ENCODE measurements at regions not wholly inside any gene's neighbourhood (a gene's known extent, or its start where the extent isn't known, plus 50 kb on each side); places are given as distances from the start of the nearest gene placed in this dataset.
A peak's percentile ranks its signal among the peaks of the same experiment; 100 is the strongest.
"Not testable (repeated sequence)": the region's sequence is repeated elsewhere in the genome, so short reads cannot be mapped to it uniquely, and the experiment has no call there.

DNA sequence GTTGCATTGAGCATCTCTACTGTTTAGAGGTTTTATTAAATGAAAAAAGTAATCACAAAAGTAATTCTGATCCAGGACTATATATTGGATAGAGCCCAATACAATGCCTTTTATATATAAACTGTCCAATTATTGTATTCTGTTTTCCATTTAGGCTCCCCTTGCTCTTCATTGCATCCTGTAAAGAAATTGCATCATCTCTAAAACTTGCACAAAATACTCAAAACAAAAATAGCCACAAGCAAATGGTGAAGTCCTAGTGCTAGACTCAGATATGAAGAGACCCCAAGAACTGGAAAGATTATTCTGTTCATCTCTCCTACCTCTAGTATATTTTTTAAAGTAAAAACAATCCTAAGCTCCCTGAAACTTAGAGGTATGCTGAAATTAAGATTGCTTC is 195.8 kb downstream of the NNT start:
- intact Hi-C loops (cut with DNase I, micrococcal nuclease) = no loop called here
- DNase-seq (no peak), ATAC-seq (no peak)
- no peaks in the 10 kb centered on the region for H3K4me1 Mint-ChIP-seq
- H3K27ac Mint-ChIP-seq = no peak overlapping the region
- no peaks in the 10 kb centered on the region for H3K9me3 Mint-ChIP-seq (ENCODE audit: low read depth)
- H3K36me3 Mint-ChIP-seq (ENCODE audit: low read depth) = no peaks in the 10 kb centered on the region
- POLR2A ChIA-PET = no interaction called here
- H3K4me3 Mint-ChIP-seq = no peak overlapping the region
- H3K27me3 Mint-ChIP-seq = no peaks in the 10 kb centered on the region
- CTCF ChIA-PET = no interaction called here

DNA sequence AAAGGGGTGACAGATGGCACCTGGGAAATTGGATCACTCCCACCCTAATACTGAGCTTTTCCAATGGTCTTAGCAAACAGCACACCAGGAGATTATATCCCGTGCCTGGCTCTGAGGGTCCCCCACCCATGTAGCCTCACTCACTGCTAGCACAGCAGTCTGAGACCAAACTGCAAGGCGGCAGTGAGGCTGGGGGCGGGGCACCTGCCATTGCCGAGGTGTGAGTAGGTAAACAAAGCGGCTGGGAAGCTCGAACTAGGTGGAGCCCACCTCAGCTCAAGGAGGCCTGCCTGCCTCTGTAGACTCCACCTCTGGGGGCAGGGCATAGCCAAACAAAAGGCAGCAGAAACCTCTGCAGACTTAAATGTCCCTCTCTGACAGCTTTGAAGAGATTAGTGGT is 188.9 kb downstream of the NNT start:
- ATAC-seq; DNase-seq; CTCF ChIA-PET; H3K4me1 Mint-ChIP-seq; H3K9me3 Mint-ChIP-seq (ENCODE audit: low read depth); H3K4me3 Mint-ChIP-seq; intact Hi-C loops (cut with DNase I, micrococcal nuclease); H3K36me3 Mint-ChIP-seq (ENCODE audit: low read depth); H3K27me3 Mint-ChIP-seq; H3K27ac Mint-ChIP-seq; POLR2A ChIA-PET: not testable (repeated sequence)

DNA sequence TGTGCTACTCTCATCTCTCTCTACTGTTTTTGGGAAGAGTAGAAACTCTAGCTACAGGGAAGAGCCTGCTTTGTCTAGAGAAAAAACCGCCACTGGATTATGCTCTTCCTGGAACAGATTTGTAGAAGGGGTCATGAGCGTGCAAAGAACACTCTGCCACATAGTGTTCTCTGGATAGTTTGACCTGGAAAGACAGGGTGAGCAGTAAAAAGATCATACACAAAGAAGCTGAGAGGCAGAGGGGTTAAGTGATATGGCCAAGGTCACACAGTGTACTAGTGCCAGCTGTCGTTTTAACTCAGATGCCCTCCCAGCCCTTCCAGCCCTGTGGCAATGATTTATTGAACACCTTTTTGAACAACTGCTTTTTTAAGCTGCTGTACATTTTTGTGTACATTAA is 182.2 kb downstream of the NNT start:
- ATAC-seq (no peak), DNase-seq (no peak)
- POLR2A ChIA-PET = no interaction called here
- CTCF ChIA-PET = no interaction called here
- no peak overlapping the region for H3K27ac Mint-ChIP-seq
- no peak overlapping the region for H3K4me3 Mint-ChIP-seq
- intact Hi-C loops (cut with DNase I, micrococcal nuclease) = no loop called here
- peaks cover 2% of the 10 kb centered on the region for H3K9me3 Mint-ChIP-seq (ENCODE audit: low read depth)
- H3K27me3 Mint-ChIP-seq = no peaks in the 10 kb centered on the region
- no peaks in the 10 kb centered on the region for H3K36me3 Mint-ChIP-seq (ENCODE audit: low read depth)
- no peaks in the 10 kb centered on the region for H3K4me1 Mint-ChIP-seq

DNA sequence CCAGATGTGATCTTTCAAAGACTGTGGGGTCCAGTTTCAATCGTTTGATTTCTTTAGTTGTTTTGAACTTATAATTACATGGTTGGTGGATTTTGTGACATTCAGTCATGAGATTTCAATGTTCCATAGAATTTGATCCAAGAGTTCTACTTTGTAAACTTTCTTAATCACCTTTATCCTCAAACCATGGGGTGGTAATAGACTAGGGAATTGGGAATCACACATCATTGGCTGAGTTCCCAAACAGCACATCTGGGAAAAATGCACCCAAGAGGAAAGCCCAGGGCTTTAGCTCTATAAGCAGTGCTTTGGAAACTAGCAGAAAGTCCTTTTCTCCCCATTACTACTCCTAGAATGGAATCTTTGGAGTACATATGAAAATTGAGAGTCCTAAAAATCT is 177.6 kb downstream of the NNT start:
- intact Hi-C loops (cut with DNase I, micrococcal nuclease) = no loop called here
- no peak for ATAC-seq
- Mint-ChIP-seq H3K4me3 (no peak overlapping the region), H3K9me3 (ENCODE audit: low read depth) (no peaks in the 10 kb centered on the region), H3K36me3 (ENCODE audit: low read depth) (no peaks in the 10 kb centered on the region), H3K4me1 (no peaks in the 10 kb centered on the region), H3K27me3 (peaks cover under 1% of the 10 kb centered on the region), H3K27ac (no peak overlapping the region)
- ChIA-PET POLR2A (no interaction called here), CTCF (no interaction called here)
- DNase-seq = no peak

GRCh38 chr5:43774881-43775399 is 172.0 kb downstream of the NNT start:
- Mint-ChIP-seq H3K27me3 (peaks cover 4% of the 10 kb centered on the region), H3K4me3 (no peak overlapping the region), H3K9me3 (ENCODE audit: low read depth) (no peaks in the 10 kb centered on the region), H3K27ac (no peak overlapping the region), H3K36me3 (ENCODE audit: low read depth) (no peaks in the 10 kb centered on the region), H3K4me1 (peaks cover 10% of the 10 kb centered on the region)
- intact Hi-C loops (cut with DNase I, micrococcal nuclease) = no loop called here
- ATAC-seq = no peak
- DNase-seq = no peak
- ChIA-PET POLR2A (no interaction called here), CTCF (no interaction called here)

- Mint-ChIP-seq H3K36me3 (ENCODE audit: low read depth) (no peaks in the 10 kb centered on the region), H3K4me1 (peaks cover 10% of the 10 kb centered on the region), H3K27ac (peak overlapping the region; percentile 73), H3K9me3 (ENCODE audit: low read depth) (no peaks in the 10 kb centered on the region), H3K4me3 (no peak overlapping the region), H3K27me3 (peaks cover 4% of the 10 kb centered on the region)
- ChIA-PET POLR2A (interaction anchor here (0.5 kb wide), 1 partner anchor 9 kb away, joined by 3 read pairs; no protein-coding TSS in a partner anchor), CTCF (no interaction called here)
- DNase-seq (no peak), ATAC-seq (peak; percentile 51)
- intact Hi-C loops (cut with DNase I, micrococcal nuclease) = no loop called here
Observed at GRCh38 chr5:43773478-43773844, 170.5 kb downstream of the NNT start.

DNA sequence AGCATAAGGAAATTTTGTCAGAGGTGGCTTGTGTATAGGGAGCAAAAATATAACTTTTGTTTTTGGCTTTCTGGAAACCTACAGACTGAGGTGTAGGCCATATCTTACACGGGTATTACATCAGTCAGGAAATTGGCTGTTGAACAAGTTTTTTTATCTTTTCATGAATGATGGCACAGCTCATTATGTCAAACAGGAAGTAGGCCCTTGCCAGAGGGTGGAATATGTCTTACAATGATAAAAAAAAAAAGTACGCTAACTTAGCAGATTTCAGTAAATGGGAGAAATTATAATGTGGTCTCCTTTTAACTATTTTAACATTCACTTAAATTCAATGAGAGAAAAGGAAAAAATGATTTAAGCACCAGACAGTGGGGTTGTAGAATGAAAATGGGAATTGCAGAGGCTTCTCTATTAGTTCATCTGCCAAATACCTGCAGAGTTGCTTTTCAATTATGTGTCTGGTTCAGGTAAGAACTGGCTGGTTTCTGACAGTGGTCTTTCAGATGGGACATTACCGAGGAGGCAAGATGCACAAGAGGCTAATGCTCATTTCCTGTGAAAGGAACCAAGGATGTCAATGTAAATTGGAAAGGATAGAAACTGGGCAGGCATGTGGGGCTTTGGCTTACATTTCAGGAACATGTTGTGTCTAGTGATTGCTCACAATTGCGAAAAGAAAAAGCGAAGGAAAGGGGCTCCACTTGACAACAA is 169.9 kb downstream of the NNT start:
- peak overlapping the region; percentile 73 for H3K27ac Mint-ChIP-seq
- peaks cover 5% of the 10 kb centered on the region for H3K27me3 Mint-ChIP-seq
- no peak for DNase-seq
- no peaks in the 10 kb centered on the region for H3K36me3 Mint-ChIP-seq (ENCODE audit: low read depth)
- H3K4me1 Mint-ChIP-seq = peaks cover 10% of the 10 kb centered on the region
- ChIA-PET POLR2A (interaction anchor here (0.5 kb wide), 1 partner anchor 9 kb away, joined by 3 read pairs; no protein-coding TSS in a partner anchor), CTCF (no interaction called here)
- peak; percentile 49 for ATAC-seq
- H3K9me3 Mint-ChIP-seq (ENCODE audit: low read depth) = no peaks in the 10 kb centered on the region
- H3K4me3 Mint-ChIP-seq = no peak overlapping the region
- intact Hi-C loops (cut with DNase I, micrococcal nuclease) = no loop called here

GRCh38 chr5:43772458-43772763 is 169.4 kb downstream of the NNT start:
- ATAC-seq (no peak), DNase-seq (no peak)
- H3K4me1 Mint-ChIP-seq = peaks cover 10% of the 10 kb centered on the region
- no peaks in the 10 kb centered on the region for H3K36me3 Mint-ChIP-seq (ENCODE audit: low read depth)
- POLR2A ChIA-PET = no interaction called here
- peak overlapping the region; percentile 73 for H3K27ac Mint-ChIP-seq
- no peaks in the 10 kb centered on the region for H3K9me3 Mint-ChIP-seq (ENCODE audit: low read depth)
- no peak overlapping the region for H3K4me3 Mint-ChIP-seq
- CTCF ChIA-PET = no interaction called here
- intact Hi-C loops (cut with DNase I, micrococcal nuclease) = no loop called here
- H3K27me3 Mint-ChIP-seq = peaks cover 6% of the 10 kb centered on the region

- Mint-ChIP-seq H3K9me3 (ENCODE audit: low read depth) (no peaks in the 10 kb centered on the region), H3K4me3 (no peak overlapping the region), H3K36me3 (ENCODE audit: low read depth) (no peaks in the 10 kb centered on the region), H3K27ac (no peak overlapping the region), H3K4me1 (peaks cover 10% of the 10 kb centered on the region), H3K27me3 (peaks cover 6% of the 10 kb centered on the region)
- ChIA-PET POLR2A (no interaction called here), CTCF (interaction anchor here (1.8 kb wide), 1 partner anchor 14 kb away, joined by 4 read pairs; no protein-coding TSS in a partner anchor)
- intact Hi-C loops (cut with DNase I, micrococcal nuclease) = no loop called here
- DNase-seq (no peak), ATAC-seq (peak; percentile 64)
Observed at GRCh38 chr5:43771611-43772031, 168.6 kb downstream of the NNT start.

- Mint-ChIP-seq H3K4me1 (peaks cover 10% of the 10 kb centered on the region), H3K9me3 (ENCODE audit: low read depth) (no peaks in the 10 kb centered on the region), H3K36me3 (ENCODE audit: low read depth) (no peaks in the 10 kb centered on the region), H3K4me3 (no peak overlapping the region), H3K27me3 (peaks cover 2% of the 10 kb centered on the region), H3K27ac (no peak overlapping the region)
- DNase-seq (no peak), ATAC-seq (no peak)
- POLR2A ChIA-PET = no interaction called here
- intact Hi-C loops (cut with DNase I, micrococcal nuclease) = no loop called here
- CTCF ChIA-PET = no interaction called here
Observed at GRCh38 chr5:43769571-43770355, 166.8 kb downstream of the NNT start.

Data from activated CD4-positive, alpha-beta T cell treated with anti-CD3 and anti-CD28 coated beads for 36 hours (primary cell).